ENCODE measurements at regions not wholly inside any gene's neighbourhood (a gene's known extent, or its start where the extent isn't known, plus 50 kb on each side); places are given as distances from the start of the nearest gene placed in this dataset.
A peak's percentile ranks its signal among the peaks of the same experiment; 100 is the strongest.
"Not testable (repeated sequence)": the region's sequence is repeated elsewhere in the genome, so short reads cannot be mapped to it uniquely, and the experiment has no call there.

DNA sequence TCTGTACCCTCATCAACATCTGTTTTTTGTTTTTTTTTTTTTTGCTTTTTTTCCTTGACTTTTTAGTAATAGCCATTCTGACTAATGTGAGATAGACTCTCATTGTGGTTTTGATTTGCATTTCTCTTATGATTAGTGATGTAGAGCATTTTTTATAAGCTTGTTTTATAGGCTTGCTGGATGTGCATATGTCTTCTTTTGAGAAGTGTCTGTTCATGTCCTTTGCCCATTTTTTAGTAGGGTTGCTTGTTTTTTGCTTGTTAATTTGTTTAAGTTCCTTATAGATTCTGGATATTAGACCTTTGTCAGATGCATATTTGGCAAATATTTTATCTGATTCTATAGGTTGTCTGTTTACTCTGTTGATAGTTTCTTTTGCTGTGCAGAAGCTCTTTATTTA, 53.5 kb upstream of the FAR1 start:
- not testable (repeated sequence) for DNase-seq

DNA sequence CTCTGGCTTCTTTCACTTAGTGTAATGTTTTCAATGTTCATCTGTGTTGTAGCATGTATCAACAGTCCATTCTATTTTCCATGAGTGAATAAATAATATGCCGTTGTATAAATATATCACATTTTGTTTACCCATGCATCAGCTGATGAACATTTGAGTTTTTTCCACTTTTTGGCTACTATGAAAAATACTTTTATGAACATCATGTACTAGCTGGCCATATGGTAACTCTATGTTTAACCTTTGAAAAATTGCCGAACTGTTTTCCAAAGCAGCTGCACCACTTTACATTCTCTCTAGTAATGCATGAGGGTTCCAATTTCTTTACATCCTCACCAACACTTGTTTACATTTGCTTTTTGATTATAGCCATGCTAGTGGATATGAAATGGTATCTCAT, 59.8 kb upstream of the FAR1 start:
- no peak for DNase-seq

DNA sequence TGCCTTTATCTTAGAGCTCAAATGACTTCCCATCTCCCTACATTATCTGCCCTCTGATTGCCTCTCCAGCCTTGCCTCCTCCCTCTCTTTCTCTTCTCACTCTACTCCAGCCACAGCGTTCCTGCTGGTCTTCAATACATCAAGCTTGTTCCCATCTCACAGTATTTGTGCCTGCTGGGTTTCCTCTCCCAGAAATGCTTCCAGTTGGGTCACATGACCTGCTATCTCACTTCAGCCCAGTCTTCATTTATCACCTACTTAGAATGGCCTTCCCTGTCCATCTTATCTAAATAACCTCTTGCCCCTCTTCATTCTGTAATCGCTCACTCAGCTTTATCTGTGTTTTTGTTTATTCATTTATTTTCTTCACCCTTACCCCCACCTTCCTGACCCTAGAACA, 61.8 kb upstream of the FAR1 start:
- DNase-seq, result no peak

DNA sequence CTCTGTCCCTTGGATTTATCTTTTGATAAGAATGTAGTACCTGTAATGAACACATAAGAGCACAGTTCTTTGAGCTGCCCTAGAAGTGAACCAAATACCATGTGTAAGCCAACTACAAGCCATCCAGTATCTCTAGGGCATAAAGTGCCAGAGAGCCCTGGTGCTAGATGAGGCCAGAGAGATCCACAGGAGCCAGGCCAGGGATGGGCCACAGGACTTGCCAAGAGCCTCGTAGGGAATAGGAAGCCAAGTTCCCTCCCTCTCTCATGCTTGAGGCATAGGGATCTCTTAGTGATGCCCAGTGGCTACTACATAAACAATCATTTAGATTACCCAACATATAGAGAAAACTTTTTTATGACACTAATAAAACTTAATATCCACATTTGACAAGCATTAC, 64.8 kb upstream of the FAR1 start:
- no peak for DNase-seq

DNA sequence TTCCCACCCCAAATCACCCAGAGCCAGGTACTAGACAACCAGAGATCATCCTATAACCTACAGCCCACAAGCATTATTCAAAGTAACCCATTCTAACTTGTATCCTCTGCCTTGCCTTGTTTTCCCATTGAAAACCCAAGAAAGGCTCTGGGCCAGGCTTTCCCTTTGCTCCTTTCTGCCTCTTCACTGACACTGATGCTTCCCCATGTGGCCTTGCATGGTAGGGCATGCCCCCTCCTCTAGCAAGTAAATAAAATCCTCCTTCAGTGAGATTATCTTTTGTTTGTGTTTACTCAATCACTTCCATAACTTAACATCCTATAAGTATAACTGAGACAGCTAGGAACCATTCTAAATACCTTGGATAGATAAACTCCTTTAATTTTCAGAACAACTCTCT, 65.6 kb upstream of the FAR1 start:
- DNase-seq, result no peak

DNA sequence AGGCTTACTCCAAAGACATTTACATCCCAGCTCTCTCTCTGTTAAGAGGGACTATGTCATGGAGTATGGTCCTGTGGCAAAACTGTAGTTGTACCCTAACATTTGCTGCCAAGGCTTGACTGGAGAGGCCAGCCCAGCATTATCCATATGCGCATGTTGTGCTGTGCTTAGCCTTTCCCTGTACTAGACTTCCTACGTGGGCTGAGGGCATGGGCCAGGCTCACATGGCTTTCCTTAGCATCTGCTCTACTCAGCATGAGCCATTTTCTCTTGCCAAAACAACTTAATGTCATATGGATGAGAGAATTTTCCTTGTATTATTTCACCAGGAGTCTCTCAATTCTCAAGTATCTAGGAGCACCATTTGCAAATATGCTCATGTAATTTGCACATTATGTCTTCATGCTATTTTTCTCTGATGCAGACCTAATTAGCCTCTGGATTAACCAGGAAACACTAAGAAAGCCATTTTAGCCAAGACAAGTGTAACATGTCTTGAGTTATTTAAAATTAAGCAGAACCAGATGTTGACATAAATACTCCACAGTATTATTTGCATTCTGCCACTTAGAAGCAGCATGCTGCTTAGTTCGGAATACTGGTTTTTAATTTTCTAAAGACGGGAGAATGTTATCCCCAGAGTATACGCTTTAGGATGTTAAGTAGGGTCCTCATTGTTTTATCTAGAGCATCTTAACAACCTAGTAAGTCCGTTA, 71.7 kb upstream of the FAR1 start:
- DNase-seq, result no peak

DNA sequence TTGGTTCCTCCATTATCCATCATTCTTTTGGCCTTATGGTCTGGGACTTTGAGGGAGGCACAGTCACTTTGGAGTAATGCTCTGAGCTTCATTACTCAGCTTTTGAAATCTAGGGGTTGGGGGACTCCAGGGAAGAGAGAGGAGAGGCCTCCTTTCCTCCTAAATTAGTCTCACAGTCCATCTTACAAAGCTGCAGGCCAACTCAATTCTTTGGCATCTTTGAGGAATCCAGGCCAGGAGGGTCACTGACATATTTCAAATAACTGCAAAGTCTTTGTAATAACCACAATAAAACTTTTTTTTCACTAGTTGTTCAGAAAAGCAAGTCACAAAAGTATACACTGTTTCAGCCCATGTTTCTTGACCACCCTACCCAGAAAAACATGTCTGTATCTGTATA, 73.3 kb upstream of the FAR1 start:
- DNase-seq, result no peak

DNA sequence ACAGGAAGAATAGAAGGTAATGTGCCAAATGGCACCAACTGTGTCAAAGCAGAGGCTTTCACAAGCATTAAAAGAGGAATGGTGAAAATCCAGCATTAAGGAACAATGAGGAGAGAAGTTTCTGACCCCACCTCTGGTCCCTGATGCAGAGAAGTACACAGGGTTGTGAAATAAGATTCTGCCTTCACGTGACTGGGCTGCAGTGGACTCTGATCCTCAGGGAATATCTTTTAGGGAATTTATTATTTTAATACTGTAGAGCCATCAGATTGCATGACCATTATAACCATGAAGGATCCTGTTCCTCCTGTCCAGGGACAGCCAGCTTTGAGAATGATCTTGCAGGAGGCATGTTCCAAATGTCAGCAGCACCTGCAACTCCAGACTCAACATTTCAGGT, 74.4 kb upstream of the FAR1 start:
- no peak for DNase-seq

DNA sequence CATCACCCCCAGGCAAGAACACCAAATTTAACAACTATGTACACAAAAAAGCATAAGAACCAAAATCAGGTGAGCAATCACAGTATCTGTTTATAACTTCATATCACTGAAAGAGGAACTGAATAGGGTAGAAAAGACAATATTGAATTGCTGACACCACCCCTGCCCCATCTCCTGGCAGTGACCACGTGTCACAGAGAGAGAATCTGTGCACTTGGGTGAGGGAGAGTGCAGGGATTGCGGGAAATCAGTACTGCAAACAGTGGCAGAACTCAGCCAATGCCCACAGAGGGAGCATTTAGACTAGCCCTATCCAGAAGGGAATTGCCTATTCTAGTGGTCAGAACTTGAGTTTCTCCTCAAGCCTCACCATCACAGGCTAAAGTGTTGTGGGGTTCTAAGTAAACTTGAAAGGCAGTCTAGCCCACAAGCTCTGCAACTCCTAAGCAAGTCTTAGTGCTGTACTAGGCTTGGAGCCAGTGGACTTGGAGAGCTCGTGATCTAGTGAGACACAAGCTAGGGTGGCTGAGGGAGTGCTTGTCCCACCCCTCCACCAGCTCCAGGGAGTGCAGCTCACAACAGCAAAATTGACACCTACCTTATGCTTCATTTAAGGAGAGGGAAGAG, 82.8 kb upstream of the PTH start:
- DNase-seq, result no peak

DNA sequence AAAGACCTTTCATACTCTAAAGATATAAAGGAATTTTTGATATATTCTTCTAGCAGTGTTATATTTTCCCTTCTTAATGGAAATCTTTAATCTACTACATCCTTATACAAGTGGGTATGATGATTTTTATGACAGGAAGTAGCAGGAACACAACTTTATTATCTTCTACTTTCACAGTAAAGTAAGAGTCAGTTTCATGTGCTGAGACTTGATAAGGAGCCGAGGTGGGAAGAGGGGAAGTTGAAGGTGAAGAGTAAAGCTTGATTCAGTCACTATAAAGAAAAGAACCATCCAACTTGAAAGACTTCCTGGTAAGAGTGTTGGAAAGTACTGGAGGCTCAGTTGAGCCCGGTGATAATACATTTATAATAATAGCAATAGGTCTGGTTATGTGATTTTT, 82.1 kb upstream of the PTH start:
- no peak for DNase-seq

DNA sequence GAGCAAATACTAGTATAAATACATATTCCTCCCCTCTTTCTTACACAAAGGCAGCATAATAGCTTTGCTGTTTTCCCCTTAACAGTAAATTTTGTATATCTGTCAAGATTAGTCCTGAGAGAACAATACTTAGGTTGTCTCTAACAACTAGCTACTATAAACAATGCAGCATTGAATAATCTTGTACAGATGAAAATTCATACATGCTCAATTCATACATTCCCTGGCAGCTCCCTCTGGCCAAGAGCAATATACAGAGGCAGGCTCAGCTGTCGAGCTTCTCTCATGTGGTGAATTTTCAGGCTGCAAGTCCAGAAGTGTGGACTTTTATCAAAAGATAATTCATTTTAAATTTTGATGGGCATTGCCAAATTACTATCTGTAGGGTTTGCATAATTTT, 81.2 kb upstream of the PTH start:
- DNase-seq, result no peak

DNA sequence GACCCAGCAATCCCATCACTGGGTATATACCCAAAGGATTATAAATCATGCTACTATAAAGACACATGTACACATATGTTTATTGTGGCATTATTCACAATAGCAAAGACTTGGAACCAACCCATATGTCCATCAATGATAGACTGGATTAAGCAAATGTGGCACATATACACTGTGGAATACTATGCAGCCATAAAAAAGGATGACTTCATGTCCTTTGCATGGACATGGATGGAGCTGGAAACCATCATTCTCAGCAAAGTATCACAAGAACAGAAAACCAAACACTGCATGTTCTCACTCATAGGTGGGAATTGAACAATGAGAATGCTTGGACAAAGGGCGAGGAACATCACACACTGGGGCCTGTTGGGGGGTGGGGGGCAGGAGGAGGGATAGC, 79.6 kb upstream of the PTH start:
- not testable (repeated sequence) for DNase-seq

DNA sequence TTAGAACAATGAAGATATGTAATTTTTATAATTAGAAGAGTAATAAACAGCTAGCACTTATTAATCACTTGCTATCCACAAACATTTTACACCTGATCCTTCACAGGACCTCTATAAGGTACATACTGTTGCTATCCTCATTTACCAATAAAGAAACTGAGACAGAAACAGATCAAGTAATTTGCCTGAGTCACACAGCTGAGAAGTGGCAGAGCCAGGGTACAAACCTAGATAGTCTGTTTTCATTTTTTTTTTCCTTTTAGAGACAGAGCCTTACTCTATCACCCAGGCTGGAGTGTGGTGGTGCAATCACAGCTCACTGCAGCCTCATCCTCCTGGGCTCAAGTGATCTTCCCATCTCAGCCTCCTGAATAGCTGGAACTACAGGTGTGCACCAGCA, 71.8 kb upstream of the PTH start:
- DNase-seq, result no peak

DNA sequence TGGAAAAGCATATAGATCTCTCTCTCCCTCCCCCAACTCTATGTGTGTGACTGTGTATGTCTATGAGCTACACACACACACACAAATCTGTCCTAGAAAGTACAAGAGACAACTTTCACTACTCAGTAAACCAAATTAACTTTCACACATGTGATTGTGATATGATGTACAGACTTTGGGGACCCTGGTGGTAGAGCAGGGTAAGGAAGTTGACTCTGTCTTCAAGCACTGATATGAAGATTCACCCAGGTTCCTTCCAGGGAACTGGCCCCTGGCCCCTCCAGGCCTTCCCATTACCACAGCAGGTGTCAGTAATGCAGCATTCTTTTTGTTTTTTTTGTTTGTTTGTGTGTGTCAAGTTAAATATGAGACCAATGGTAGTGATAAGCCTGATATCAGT, 66.1 kb upstream of the PTH start:
- DNase-seq, result no peak

DNA sequence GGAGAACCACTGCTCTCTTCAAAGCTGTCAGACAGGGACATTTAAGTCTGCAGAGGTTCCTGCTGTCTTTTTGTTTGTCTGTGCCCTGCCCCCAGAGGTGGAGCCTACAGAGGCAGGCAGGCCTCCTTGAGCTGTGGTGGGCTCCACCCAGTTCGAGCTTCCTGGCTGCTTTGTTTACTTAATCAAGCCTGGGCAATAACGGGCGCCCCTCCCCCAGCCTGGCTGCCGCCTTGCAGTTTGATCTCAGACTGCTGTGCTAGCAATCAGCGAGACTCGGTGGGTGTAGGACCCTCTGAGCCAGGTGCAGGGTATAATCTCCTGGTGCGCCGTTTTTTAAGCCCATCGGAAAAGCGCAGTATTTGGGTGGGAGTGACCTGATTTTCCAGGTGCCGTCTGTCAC, 64.5 kb upstream of the PTH start:
- not testable (repeated sequence) for DNase-seq

DNA sequence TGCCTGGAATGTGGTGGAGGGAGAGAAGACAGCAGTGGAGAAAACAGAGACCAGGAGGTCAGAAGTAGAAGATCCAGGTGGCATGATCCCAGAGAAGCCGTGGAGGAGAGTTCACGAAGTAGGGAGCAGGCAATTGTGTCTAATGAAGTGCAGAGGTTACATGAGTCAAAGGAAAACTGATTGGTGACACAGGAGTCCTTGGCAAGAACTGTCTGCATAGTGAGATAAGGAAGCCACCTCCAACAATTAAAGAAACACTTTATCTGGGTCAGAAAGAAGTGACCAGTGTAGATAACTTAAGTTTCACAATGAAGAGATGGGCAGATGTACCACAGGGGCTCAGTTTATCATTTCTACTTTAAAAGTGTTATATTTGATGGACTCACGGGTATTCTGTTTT, 57.0 kb upstream of the PTH start:
- no peak for DNase-seq

DNA sequence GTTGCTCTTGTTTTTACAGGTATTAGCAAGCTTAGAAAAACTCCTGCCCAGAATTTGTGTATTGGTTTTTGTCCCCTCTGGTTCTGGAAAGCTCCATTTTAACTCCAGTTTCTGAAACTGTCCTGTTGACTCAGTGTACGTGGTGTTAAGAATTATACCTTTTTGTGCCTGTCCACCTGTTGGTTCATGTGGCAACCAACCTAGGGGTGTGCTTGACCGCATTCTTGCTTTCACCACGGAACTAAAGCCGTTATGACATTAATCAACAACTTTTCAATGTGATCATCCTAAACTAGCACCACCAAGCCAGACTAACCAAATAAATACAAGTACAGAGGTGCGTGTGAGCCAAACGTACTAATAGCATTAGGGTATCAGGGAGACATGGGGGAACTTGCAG, 56.0 kb upstream of the PTH start:
- no peak for DNase-seq

DNA sequence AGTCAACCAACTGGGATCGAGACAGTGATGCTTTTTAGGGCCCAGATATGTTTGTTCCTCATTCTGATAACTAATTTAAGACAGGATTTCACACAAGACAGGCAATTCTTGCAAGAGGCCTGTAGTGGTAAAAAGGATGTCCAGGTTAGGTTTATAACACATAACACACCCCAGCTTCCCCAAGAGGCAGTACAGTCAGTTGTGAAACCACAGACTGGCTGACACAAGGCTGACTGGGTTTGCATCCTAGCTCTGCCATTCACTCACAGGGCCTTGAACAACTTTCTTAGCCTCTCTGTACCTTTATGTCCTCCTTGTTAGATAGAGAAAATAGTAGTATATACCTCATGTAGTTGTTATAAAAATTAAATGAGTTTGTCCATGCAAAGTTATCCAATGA, 55.0 kb upstream of the PTH start:
- DNase-seq, result peak; percentile 53

DNA sequence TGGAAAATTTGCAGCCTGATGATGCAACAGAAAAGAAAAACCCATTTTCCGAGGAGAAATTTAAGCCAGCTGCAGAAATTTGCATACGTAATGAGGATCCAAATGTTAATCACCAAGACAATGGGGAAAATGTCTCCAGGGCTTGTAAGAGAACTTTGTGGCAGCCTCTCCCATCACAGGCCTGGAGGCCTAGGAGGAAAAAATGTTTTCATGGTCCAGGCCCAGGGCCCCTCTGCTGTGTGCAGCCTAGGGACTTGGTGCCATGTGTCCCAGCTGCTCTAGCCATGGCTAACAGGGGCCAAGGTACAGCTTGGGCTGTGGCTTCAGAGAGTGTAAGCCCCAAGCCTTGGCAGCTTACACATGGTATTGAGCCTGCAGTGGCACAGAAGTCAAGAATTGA, 50.3 kb upstream of the PTH start:
- DNase-seq, result not testable (repeated sequence)
